H7 (cell line): ENCODE measurements at regions not wholly inside any gene's neighbourhood (a gene's known extent, or its start where the extent isn't known, plus 50 kb on each side); places are given as distances from the start of the nearest gene placed in this dataset.

ENCODE experiments used
- DNase-seq: peaks from one replicate; pipeline ENCODE4 v3.0.0; 2012
- H3K27me3 ChIP-seq: 2 replicates; pipeline ENCODE4 v1.6.0; 2011; ENCODE audit warnings: mild to moderate bottlenecking, low read length; ENCODE audit not compliant: control insufficient read depth, insufficient read depth
- H3K36me3 ChIP-seq: replicated peaks from 2 replicates; pipeline ENCODE4 v1.5.1; 2011; ENCODE audit warnings: low read length; ENCODE audit not compliant: control insufficient read depth, insufficient read depth
- H3K4me3 ChIP-seq: 2 replicates; pipeline ENCODE4 v1.5.1; 2011; ENCODE audit warnings: low read depth, mild to moderate bottlenecking, control low read depth, low read length, moderate library complexity; ENCODE audit not compliant: insufficient read depth

GRCh38 chr6:85396159-85396808 is 53.6 kb upstream of the NT5E start:
- Histone ChIP-seq H3K36me3 (no peaks in the 10 kb centered on the region), H3K27me3 (no peaks in the 10 kb centered on the region), H3K4me3 (no peak overlapping the region)
- DNase-seq = no peak

GRCh38 chr6:85395746-85396145 is 54.1 kb upstream of the NT5E start:
- Histone ChIP-seq H3K27me3 (no peaks in the 10 kb centered on the region), H3K4me3 (no peak overlapping the region), H3K36me3 (no peaks in the 10 kb centered on the region)
- no peak for DNase-seq

GRCh38 chr6:85394853-85395538 is 54.9 kb upstream of the NT5E start:
- H3K4me3 ChIP-seq = no peak overlapping the region
- no peak for DNase-seq
- no peaks in the 10 kb centered on the region for H3K36me3 ChIP-seq
- H3K27me3 ChIP-seq = no peaks in the 10 kb centered on the region

GRCh38 chr6:85394199-85394598 is 55.7 kb upstream of the NT5E start:
- Histone ChIP-seq H3K27me3 (no peaks in the 10 kb centered on the region), H3K4me3 (no peak overlapping the region), H3K36me3 (no peaks in the 10 kb centered on the region)
- DNase-seq = no peak

- DNase-seq = no peak
- no peaks in the 10 kb centered on the region for H3K27me3 ChIP-seq
- H3K36me3 ChIP-seq = no peaks in the 10 kb centered on the region
- H3K4me3 ChIP-seq = no peak overlapping the region
Measured at GRCh38 chr6:85392379-85392778, 57.5 kb upstream of the NT5E start.

- no peaks in the 10 kb centered on the region for H3K36me3 ChIP-seq
- H3K27me3 ChIP-seq = no peaks in the 10 kb centered on the region
- DNase-seq = no peak
- H3K4me3 ChIP-seq = no peak overlapping the region
Measured at GRCh38 chr6:85390775-85391174, 59.1 kb upstream of the NT5E start.

GRCh38 chr6:85390105-85390728 is 59.7 kb upstream of the NT5E start:
- H3K36me3 ChIP-seq = no peaks in the 10 kb centered on the region
- H3K4me3 ChIP-seq = no peak overlapping the region
- no peak for DNase-seq
- no peaks in the 10 kb centered on the region for H3K27me3 ChIP-seq

- H3K36me3 ChIP-seq = no peaks in the 10 kb centered on the region
- DNase-seq = no peak
- H3K4me3 ChIP-seq = no peak overlapping the region
- no peaks in the 10 kb centered on the region for H3K27me3 ChIP-seq
Measured at GRCh38 chr6:85389151-85389797, 60.6 kb upstream of the NT5E start.

- no peaks in the 10 kb centered on the region for H3K36me3 ChIP-seq
- no peak for DNase-seq
- H3K27me3 ChIP-seq = no peaks in the 10 kb centered on the region
- H3K4me3 ChIP-seq = no peak overlapping the region
Measured at GRCh38 chr6:85388531-85388930, 61.4 kb upstream of the NT5E start.

- DNase-seq = no peak
- Histone ChIP-seq H3K36me3 (no peaks in the 10 kb centered on the region), H3K27me3 (no peaks in the 10 kb centered on the region), H3K4me3 (no peak overlapping the region)
Measured at GRCh38 chr6:85385636-85386315, 64.1 kb upstream of the NT5E start.

GRCh38 chr6:85383042-85383441 is 66.8 kb upstream of the NT5E start:
- Histone ChIP-seq H3K36me3 (no peaks in the 10 kb centered on the region), H3K27me3 (no peaks in the 10 kb centered on the region), H3K4me3 (no peak overlapping the region)
- DNase-seq = no peak

- Histone ChIP-seq H3K4me3 (no peak overlapping the region), H3K36me3 (no peaks in the 10 kb centered on the region), H3K27me3 (no peaks in the 10 kb centered on the region)
- DNase-seq = no peak
Measured at GRCh38 chr6:85382541-85382940, 67.3 kb upstream of the NT5E start.

- H3K27me3 ChIP-seq = no peaks in the 10 kb centered on the region
- H3K36me3 ChIP-seq = no peaks in the 10 kb centered on the region
- no peak for DNase-seq
- H3K4me3 ChIP-seq = no peak overlapping the region
Measured at GRCh38 chr6:85372915-85373270, 77.0 kb upstream of the NT5E start.

GRCh38 chr6:85372188-85372914 is 77.5 kb upstream of the NT5E start:
- no peak overlapping the region for H3K4me3 ChIP-seq
- peak; percentile 16 for DNase-seq
- H3K36me3 ChIP-seq = no peaks in the 10 kb centered on the region
- H3K27me3 ChIP-seq = no peaks in the 10 kb centered on the region
